UCSD-AML1 (cell line): ENCODE measurements at regions not wholly inside any gene's neighbourhood (a gene's known extent, or its start where the extent isn't known, plus 50 kb on each side); places are given as distances from the start of the nearest gene placed in this dataset.

Experiments used
- DNase-seq: peaks from one replicate; lab custom pipeline; 2025; ENCODE audit not compliant: unreplicated experiment; lab: John Stamatoyannopoulos, UW

- DNase-seq = no peak
These were observed 92.5 kb upstream of the NCK2 start for GRCh38 chr2:105652014-105652796.

GRCh38 chr2:105649534-105649933 is 95.2 kb upstream of the NCK2 start:
- DNase-seq = no peak

DNA sequence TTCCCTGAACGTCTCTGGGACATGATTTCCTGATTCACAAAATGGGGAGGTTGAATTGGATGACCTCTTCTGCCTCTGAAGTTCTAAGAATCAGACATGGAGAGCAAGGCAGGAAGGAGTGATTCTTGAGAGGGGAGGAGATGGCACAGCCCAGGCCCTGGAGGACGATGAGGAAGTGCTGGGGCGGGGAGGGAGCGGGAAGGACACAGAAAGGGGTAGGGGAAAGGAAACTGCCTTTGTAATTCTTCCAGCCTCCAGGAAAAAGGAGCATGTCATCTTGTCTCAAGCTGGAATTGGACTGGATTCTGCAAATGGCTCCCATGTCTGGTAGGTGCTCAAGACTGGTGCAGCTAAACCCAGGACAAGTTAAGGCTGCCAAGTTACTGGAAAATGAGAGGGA is 97.0 kb upstream of the NCK2 start:
- no peak for DNase-seq

DNA sequence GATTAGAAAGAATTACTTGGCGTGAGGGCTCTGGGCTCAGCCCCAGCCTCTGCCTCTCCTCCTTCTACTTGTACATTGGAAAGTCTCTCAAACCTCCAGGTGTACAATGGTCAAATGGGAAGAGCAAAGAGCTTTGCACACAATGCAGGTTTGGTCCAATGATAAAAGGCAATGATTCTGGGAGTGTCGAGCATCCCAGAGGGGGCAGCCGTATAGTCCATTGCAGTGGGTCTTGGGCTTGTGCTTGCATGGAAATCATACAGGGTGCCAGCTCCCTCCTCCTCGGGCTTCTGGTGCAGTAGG is 98.0 kb upstream of the NCK2 start:
- no peak for DNase-seq

DNA sequence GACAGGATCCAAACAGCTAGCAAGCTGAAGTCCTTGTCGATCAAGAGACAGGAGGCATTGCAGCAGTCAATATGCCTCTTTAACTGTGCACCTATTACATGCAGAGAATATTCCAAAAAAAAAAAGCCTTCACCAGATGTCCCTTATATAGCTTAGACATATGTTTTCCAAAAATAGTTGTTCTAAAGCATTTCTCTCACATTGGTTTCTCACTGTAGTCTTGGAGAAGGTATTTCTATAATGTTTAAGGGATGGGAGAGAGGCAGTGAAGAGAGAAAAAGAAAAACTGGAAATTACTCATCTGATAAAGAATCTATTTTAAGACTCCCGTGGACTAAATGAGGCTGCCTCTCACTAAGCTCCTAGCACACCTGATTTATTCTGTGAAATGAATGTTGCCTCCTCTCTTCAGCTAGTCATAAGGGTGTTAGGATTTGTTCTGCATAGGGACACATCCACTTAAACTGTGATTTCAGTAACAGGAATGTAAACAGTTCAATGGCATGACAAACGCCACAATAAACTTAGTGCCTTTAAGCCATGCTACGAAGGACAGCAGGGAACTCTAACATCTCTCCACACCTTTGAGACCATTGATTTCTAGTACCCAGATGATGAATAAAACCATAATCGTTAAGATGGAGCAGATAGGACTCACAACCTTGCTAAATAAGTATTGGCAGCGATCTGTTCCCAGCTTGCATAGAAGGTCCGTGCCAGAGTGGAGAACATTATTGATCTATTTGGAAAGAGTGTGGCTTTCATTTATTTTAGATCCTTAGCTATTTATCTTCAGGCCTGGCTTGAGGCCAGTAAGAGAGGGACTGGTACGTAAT is 98.6 kb upstream of the NCK2 start:
- no peak for DNase-seq

DNA sequence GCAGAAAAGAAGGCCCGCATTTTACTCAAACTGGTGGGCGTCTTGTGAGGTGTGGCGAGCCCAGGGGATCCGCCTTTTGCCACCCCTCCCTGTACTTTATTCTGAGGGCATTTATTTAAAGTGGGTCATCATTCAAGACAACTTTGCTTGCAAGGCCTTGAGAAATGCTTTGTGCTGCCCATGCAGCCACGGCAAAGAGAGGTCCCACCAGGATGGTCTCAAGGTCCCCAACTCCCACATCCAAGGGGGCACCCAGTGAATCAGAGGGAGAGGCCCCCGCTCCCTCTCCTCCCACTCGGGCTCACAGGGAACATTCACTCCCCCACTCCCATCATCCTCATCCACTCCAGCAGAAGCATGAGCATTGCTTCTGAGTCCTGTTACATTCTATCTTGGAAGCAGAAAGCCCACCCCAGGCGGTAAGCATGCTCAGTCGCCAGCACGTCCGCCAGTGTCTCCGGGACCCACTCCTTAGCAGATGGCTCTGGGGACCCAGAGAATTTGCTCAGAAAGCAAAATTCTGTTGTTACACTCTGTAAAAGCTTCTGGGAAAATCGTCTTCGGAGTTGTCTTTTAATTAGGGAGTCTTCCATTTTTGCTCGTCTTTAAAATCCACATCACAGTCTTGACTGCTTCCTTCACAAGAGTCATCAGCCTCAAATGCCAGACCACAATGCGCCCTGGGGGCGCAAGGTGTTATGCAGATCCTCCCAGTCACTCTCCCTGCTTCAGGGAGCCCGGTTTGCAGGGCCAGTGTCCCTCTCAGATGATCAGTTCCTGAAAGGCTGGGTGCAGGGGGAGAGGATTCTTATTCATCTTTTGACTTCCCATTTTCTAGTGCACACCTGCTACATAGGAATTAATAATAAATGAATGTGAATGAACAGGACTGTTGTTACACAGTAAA is 99.4 kb upstream of the NCK2 start:
- DNase-seq = no peak

DNA sequence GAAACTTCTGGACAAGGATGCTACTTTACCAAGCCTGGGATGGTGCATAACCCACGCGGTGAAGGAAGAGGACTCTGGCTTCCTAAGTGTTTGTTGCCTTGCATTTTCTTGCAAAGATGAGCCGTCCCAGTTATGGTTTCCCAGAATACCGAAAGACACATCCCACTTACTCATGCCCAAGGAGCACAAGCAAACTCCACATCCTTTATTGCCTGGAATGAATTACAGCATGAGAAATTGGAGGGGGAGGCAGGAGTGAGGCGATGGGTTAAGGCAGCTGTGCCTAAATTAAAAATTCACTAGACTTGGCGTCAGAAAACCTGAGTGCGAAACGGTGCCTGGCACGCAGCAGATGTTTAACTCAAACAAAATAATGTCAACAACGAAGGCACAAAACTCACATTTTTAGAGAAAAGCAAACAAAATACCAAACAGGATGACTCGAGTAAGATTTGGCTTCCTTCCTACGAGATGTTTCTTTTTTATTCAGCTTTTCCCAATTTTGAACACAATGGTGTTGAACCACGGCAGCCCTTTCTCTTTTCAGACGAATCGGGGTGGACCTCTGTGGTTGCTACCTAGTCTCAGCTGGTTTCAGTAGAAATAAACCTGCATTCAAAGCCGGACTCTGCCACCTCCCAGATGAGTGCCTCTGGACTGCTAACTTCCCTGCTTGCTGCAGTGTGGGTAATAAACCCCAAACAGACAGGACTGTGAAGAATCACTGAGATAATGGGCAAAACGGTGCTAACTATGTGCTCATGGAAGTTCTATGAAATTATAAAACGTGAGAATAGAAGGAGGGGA is 100.3 kb upstream of the NCK2 start:
- DNase-seq = no peak

DNA sequence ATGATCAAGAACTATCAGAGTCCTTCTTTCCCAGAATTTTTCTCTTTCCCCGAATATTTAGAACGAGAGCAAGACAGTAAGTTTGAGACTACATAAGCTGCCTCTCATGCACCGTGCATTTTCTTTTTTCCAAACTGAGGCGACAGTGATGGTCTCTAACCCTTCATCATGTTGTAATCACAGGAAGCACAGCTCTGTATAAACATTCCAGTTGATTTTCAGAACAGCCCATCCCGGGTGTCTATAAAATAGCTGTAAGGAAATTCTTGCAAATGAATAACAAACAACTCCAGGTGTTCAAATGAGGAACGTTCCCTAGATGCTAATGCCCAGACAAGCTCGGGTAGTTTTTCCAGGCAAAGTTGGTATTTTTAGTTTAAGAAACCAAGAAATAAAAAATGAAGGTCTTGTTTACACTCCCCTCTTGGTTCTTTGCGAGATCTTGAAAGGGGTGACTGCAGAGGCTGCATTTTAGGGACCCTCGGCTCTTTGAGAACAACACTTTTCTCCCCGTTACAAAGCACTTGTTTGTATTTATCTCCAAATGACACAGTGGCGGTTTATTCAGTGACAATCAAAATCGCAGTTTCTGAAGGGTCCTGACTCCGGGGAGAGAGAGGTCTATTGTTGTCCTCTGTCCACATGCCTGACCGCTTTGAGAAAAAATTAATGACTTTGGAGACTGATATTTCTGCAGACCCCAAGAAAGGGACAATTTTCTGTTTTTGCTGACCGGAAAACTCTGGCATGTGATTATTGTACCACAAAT is 101.1 kb upstream of the NCK2 start:
- DNase-seq = no peak

DNA sequence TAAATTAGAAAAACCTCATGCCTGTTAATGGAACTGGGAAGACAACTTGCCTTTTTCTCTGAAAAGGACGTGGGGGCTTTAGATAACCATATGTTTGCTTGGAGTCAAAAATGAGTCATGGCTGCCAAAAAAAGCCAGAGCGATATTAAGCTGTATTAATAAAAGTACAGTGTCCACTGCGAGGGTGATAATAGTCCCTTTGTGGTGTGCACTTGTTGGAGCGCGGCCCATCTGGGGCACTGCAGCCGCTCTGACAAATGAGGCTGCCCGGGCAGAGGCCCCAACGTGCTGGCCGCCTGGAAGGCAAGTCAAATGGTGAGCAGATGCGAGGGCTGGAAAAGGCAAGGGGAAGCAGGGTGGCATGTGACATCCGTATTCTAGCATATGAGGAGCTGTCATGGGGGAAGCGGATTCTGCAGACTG is 103.3 kb upstream of the NCK2 start:
- peak; percentile 44 for DNase-seq

DNA sequence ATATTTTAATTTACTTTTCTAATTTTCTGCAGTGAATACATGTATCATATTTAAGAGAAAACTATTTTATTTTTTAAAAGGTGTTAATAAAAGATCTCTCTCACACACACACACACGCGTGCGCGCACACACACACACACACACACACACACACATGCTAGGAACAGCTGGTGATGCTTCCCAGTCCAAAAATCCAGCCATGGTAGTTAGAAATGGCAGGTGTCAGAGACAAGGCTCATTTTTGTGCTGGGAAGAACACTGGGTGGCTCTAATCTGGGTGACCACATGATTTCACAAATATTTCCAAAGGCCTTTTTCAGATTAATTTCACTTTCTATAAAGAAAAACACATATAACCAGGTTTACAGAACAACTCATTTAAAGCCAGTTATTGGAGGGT is 104.5 kb upstream of the NCK2 start:
- no peak for DNase-seq

- DNase-seq = no peak
These were observed 108.5 kb upstream of the NCK2 start for GRCh38 chr2:105636109-105636740.

DNA sequence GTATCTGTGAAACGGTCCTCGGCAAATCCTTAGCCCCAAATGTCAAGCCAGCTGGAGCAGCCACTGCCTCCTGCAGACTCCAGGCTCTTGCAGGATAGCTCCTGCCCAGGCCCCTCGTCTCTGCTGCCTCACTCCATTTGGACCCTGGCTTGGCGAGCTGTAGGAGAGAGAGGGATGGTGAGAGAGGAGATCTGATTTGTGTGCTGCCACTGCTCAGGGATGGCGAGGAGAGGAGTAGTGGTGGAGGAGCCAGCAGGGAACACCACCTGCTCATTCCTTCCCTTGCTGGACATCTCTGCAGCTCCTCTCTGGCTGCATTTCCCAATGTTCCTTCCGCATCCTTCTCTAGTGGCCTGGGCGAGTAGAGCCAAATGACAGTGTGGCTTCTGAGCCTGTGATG is 109.1 kb upstream of the NCK2 start:
- DNase-seq = no peak

GRCh38 chr2:105634198-105634597 is 110.5 kb upstream of the NCK2 start:
- no peak for DNase-seq

GRCh38 chr2:105631922-105632321 is 112.8 kb upstream of the NCK2 start:
- DNase-seq = no peak

DNA sequence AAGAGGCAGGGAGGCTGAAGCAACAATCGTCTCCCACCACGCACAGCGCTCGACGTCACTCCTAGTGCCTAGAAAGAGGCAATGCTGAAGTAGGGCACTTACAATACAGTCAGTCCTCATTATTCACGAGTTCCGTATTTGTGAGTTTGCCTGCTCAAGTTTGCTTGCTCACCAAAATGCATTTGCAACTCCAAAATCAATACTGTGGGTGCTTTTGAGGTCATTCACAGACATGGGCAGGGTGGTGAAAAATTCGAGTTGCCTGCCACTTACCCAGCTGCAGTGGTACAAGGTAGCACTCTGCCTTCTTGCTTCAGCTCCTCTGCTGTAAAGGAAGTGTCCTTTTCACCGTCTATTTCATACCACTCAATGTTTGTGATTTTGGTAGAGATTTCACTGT is 113.7 kb upstream of the NCK2 start:
- DNase-seq = no peak

- no peak for DNase-seq
These were observed 115.1 kb upstream of the NCK2 start for GRCh38 chr2:105629634-105630033.

DNA sequence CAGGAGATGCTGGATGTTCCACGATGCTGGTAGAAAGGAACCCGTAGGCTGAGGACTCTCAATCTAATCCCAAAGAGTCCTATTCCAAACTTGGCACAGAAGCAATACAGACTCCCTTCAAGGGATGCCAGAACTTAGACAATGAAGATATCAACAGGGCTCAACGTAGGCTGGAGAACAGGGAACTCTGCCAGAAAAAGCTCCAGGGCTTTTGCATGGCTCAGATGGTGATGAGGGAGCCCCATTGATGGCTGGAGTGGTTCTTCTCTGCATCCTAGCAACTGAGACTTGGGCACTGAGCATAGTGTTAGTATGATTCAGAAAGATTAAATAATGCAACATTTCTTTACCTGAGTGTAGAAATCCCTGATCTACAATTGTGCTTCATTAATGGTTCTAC is 117.2 kb upstream of the NCK2 start:
- no peak for DNase-seq

DNA sequence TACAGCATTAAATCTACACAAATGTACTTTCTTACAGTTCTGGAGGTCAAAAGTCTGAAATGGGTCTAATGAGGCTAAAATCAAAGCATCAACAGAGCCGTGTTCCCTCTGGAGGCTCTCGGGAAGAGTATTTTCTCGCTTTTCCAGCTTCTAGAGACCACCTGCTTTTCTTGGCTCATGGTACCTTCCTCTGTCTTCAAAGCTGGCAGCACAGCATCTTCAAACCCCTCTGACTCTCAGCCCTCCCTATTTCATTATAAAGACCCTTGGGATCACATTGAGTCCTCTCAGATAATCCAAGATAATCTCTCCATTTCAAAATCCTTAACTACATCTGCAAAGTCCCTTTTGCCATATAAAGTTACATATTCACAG is 117.8 kb upstream of the NCK2 start:
- DNase-seq = no peak

GRCh38 chr2:105626212-105626965 is 118.3 kb upstream of the NCK2 start:
- no peak for DNase-seq
